Epithelial cell of proximal tubule (primary cell): ENCODE measurements at regions not wholly inside any gene's neighbourhood (a gene's known extent, or its start where the extent isn't known, plus 50 kb on each side); places are given as distances from the start of the nearest gene placed in this dataset.
"Not testable (repeated sequence)": the region's sequence is repeated elsewhere in the genome, so short reads cannot be mapped to it uniquely, and the experiment has no call there.

ENCODE experiments used
- DNase-seq: peaks from one replicate; pipeline ENCODE4 v3.0.0-alpha.2; 2011; ENCODE audit warnings: low read depth
- H3K4me3 ChIP-seq: 2 replicates; pipeline ENCODE4 v1.5.1; 2011; ENCODE audit warnings: low read depth, mild to moderate bottlenecking, low read length
- CTCF ChIP-seq: conservative IDR thresholded peaks from 2 replicates; pipeline ENCODE4 v1.5.1; 2012; ENCODE audit warnings: low read depth, mild to moderate bottlenecking, low read length

- no peak for TF ChIP-seq CTCF
These were observed 729.0 kb upstream of the AADAT start for GRCh38 chr4:170818786-170819185.

DNA sequence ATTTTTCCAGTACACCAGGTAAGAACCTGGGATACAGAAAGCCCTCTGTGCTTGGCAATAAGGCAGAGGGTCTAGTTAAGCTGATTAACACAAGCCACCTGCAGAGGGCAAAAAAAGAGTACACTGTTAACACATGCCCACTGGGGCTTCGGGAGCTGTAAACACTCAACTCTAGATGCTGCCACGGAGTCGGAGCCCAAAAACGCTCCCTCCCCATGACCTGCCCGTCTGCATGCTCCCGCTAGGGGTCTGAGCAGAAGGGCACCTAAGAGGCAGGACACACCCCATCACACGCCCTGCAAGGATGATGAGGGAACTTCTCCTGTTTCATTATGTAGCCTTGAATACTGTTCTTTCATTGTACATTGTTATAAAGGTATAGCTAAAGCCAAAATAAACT, 715.6 kb upstream of the AADAT start:
- no peak for TF ChIP-seq CTCF
- no peak overlapping the region for H3K4me3 ChIP-seq
- no peak for DNase-seq

More at GRCh38 chr4:170818786-170819185, 729.0 kb upstream of the AADAT start:
- DNase-seq: no peak
- no peak overlapping the region for H3K4me3 ChIP-seq

GRCh38 chr4:170804930-170805329, 715.2 kb upstream of the AADAT start:
- no peak for DNase-seq
- H3K4me3 ChIP-seq: no peak overlapping the region
- TF ChIP-seq CTCF: no peak

DNA sequence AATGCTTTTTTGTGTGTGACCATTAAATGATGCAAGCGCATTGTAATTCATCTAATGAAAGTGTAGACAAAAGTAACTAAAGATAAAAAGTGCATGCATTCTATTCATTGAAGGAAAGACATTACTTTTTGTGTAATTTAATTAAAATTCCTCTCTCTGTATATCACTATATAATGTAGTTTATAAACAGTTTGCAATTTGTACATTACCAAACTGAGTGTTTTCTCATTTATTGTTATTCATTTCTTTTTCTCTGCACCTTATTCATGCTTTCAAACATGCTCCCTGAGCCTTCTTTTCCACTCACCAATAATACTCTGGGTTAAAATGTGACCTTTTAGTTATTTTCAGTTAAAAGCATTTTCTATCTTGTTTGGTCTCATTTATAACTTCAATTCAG, 713.7 kb upstream of the AADAT start:
- TF ChIP-seq CTCF: no peak
- DNase-seq: no peak
- no peak overlapping the region for H3K4me3 ChIP-seq

DNA sequence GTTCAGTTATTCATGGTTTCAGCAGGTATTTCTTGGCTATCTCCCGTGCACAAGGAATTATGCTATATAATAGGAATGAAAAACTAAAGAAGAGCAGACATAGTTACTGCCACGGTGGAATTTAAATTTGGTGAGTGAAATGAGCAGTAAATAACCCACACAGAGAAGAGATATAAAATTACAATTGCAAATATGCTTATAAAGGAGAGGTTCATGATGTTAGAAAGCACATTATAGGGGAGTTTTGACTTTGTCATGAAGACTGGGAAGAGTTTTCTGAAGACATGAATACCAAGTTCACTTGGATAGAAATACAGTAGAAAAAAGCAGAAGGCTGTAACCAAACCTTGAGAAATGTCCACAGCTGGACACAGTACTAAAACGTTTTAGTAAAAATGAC, 712.0 kb upstream of the AADAT start:
- DNase-seq: no peak
- no peak for TF ChIP-seq CTCF

DNA sequence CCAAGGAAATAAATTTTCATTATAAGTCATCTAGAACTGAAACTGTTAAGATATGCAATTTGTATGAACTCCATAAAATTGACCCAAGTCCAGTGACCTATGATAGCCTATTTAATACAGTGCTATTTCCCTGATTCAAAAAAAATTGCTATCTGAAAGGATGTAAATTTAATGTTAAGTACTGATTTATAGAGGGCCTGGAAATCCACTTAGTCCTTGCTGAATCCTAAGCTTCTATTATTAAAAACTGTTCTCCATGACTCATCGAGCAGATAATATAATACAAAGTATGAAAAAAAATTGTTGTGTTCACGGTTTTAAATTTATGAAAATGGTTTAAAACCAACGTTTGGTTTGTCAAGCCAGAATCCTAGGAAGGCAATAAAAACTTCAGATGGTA, 704.8 kb upstream of the AADAT start:
- no peak for TF ChIP-seq CTCF
- DNase-seq: no peak
- H3K4me3 ChIP-seq: no peak overlapping the region

More for the DNA sequence above, 712.0 kb upstream of the AADAT start:
- H3K4me3 ChIP-seq: no peak overlapping the region

DNA sequence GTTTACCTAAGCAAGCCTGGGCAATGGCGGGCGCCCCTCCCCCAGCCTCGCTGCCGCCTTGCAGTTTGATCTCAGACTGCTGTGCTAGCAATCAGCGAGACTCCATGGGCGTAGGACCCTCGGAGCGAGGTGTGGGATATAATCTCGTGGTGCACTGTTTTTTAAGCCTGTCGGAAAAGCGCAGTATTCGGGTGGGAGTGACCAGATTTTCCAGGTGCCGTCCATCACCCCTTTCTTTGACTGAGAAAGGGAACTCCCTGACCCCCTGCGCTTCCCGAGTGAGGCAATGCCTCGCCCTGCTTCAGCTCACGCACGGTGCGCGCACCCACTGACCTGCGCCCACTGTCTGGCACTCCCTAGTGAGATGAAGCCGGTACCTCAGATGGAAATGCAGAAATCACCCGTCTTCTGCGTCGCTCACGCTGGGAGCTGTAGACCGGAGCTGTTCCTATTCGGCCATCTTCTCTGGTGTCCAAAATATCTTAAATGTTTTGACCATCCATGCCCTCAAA, 698.8 kb upstream of the AADAT start:
- not testable (repeated sequence) for H3K4me3 ChIP-seq, DNase-seq
